MM.1S (cell line): ENCODE measurements at regions not wholly inside any gene's neighbourhood (a gene's known extent, or its start where the extent isn't known, plus 50 kb on each side); places are given as distances from the start of the nearest gene placed in this dataset.

Source experiments
- EZH2 ChIP-seq: fragments of 300-600 bp; sonication (generic); optimal IDR thresholded peaks from 2 replicates; pipeline ENCODE3; 2017; ENCODE audit warnings: low read depth, mild to moderate bottlenecking, antibody characterized with exemption, low read length, mixed read lengths
- EZH2phosphoT487 ChIP-seq: fragments of 300-600 bp; sonication (generic); IDR thresholded peaks from 2 replicates; pipeline ENCODE4 v1.6.1; 2018; ENCODE audit warnings: antibody characterized with exemption, low read length
- TF ChIP-seq, protein P1 (sequence below): fragments of 300-600 bp; sonication (generic); IDR thresholded peaks from 2 replicates; pipeline ENCODE4 v1.5.1; 2016; ENCODE audit warnings: antibody characterized with exemption, low read length, mixed read lengths

DNA sequence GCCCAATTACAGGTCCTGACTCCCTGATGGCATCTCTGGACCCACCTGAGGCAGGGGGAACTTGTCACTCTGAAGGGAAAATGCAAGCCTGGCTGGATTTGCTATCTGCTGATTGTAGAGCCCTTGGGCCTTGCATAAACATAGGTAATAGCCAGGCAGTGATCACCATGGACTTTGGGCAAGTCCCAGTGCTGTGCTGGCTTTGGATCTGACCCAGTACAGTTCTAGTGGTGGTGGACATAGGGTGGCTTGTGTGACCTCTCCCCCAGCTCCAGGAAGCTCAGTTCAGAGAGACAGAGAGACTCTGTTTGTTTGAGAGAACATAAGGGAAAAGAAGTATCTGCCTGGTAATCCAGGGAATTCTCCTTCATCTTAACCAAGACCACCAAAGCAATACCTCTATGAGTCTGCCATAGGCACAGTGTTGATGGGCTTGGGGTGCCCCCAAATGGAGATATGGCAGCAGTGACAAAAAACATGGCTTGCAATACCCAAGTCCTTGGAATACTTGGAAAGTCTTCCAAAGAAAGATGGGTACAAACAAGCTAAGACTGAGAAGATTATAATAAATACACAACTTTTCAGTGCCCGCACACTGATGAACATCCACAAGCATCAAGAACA is 348.5 kb downstream of the PYDC2 start:
- TF ChIP-seq, protein P1, sequence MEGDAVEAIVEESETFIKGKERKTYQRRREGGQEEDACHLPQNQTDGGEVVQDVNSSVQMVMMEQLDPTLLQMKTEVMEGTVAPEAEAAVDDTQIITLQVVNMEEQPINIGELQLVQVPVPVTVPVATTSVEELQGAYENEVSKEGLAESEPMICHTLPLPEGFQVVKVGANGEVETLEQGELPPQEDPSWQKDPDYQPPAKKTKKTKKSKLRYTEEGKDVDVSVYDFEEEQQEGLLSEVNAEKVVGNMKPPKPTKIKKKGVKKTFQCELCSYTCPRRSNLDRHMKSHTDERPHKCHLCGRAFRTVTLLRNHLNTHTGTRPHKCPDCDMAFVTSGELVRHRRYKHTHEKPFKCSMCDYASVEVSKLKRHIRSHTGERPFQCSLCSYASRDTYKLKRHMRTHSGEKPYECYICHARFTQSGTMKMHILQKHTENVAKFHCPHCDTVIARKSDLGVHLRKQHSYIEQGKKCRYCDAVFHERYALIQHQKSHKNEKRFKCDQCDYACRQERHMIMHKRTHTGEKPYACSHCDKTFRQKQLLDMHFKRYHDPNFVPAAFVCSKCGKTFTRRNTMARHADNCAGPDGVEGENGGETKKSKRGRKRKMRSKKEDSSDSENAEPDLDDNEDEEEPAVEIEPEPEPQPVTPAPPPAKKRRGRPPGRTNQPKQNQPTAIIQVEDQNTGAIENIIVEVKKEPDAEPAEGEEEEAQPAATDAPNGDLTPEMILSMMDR = no peak
- TF ChIP-seq EZH2 = no peak
- TF ChIP-seq EZH2phosphoT487 = no peak
